ENCODE measurements at regions not wholly inside any gene's neighbourhood (a gene's known extent, or its start where the extent isn't known, plus 50 kb on each side); places are given as distances from the start of the nearest gene placed in this dataset.
"Not testable (repeated sequence)": the region's sequence is repeated elsewhere in the genome, so short reads cannot be mapped to it uniquely, and the experiment has no call there.

- DNase-seq = no peak
These were observed 176.1 kb downstream of the MINAR1 start for GRCh38 chr15:79608066-79608864.

- DNase-seq = no peak
These were observed 177.4 kb downstream of the MINAR1 start for GRCh38 chr15:79609506-79609905.

GRCh38 chr15:79610021-79610420 lies 177.9 kb downstream of the MINAR1 start:
- no peak for DNase-seq

GRCh38 chr15:79615754-79616153 lies 183.6 kb downstream of the MINAR1 start:
- DNase-seq = no peak

- no peak for DNase-seq
These were observed 184.9 kb downstream of the MINAR1 start for GRCh38 chr15:79617071-79617470.

GRCh38 chr15:79620112-79620857 lies 188.1 kb downstream of the MINAR1 start:
- DNase-seq = no peak

GRCh38 chr15:79621805-79622204 lies 189.7 kb downstream of the MINAR1 start:
- not testable (repeated sequence) for DNase-seq

- no peak for DNase-seq
These were observed 191.4 kb downstream of the MINAR1 start for GRCh38 chr15:79623488-79623887.

- DNase-seq = no peak
These were observed 197.6 kb downstream of the MINAR1 start for GRCh38 chr15:79629687-79630086.

GRCh38 chr15:79632457-79632856 lies 200.3 kb downstream of the MINAR1 start:
- DNase-seq = no peak

GRCh38 chr15:79635149-79635771 lies 203.1 kb downstream of the MINAR1 start:
- no peak for DNase-seq

- DNase-seq = no peak
These were observed 203.9 kb downstream of the MINAR1 start for GRCh38 chr15:79635897-79636561.

GRCh38 chr15:79640206-79640605 lies 208.1 kb downstream of the MINAR1 start:
- DNase-seq = no peak

GRCh38 chr15:79641841-79642240 lies 209.7 kb downstream of the MINAR1 start:
- no peak for DNase-seq

- DNase-seq = no peak
These were observed 211.3 kb downstream of the MINAR1 start for GRCh38 chr15:79643393-79643792.

- no peak for DNase-seq
These were observed 212.0 kb downstream of the MINAR1 start for GRCh38 chr15:79644091-79644490.

GRCh38 chr15:79652972-79653371 lies 220.8 kb downstream of the MINAR1 start:
- DNase-seq = not testable (repeated sequence)

GRCh38 chr15:79653533-79653932 lies 221.4 kb downstream of the MINAR1 start:
- DNase-seq = no peak

GRCh38 chr15:79656151-79657000 lies 224.2 kb downstream of the MINAR1 start:
- DNase-seq = no peak

GRCh38 chr15:79657722-79658121 lies 225.6 kb downstream of the MINAR1 start:
- DNase-seq = no peak

- DNase-seq = no peak
These were observed 227.6 kb downstream of the MINAR1 start for GRCh38 chr15:79659691-79660090.

GRCh38 chr15:79661411-79661810 lies 229.3 kb downstream of the MINAR1 start:
- DNase-seq = no peak
